ENCODE measurements at regions not wholly inside any gene's neighbourhood (a gene's known extent, or its start where the extent isn't known, plus 50 kb on each side); places are given as distances from the start of the nearest gene placed in this dataset.
A peak's percentile ranks its signal among the peaks of the same experiment; 100 is the strongest.

DNA sequence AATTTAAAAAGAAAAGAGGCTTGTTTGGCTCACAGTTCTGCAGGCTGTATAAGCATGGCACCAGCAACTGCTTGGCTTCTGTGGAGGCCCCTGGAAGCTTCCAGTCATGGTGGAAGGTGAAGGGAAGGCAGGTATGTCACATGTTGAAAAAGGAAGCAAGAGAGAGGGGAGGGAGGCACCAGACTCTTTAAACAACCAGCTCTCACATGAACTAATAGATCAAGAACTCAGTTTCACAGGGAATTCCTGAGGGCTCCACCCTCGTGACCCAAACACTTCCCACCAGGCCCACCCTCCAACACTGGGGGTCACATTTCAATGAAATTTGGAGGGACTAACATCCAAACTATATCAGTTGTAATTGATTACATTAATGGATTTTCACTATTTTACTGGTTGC is 127.9 kb upstream of the MLIP start:
- Histone ChIP-seq H3K4me3 (ENCODE audit: low read depth, low read length) (no peak overlapping the region), H3K36me3 (no peaks in the 10 kb centered on the region), H3K27ac (no peak overlapping the region), H3K27me3 (ENCODE audit: insufficient read depth, low read depth, severe bottlenecking) (peaks cover 13% of the 10 kb centered on the region), H3K9me3 (ENCODE audit: severe bottlenecking) (no peaks in the 10 kb centered on the region)
- TF ChIP-seq, protein P1, sequence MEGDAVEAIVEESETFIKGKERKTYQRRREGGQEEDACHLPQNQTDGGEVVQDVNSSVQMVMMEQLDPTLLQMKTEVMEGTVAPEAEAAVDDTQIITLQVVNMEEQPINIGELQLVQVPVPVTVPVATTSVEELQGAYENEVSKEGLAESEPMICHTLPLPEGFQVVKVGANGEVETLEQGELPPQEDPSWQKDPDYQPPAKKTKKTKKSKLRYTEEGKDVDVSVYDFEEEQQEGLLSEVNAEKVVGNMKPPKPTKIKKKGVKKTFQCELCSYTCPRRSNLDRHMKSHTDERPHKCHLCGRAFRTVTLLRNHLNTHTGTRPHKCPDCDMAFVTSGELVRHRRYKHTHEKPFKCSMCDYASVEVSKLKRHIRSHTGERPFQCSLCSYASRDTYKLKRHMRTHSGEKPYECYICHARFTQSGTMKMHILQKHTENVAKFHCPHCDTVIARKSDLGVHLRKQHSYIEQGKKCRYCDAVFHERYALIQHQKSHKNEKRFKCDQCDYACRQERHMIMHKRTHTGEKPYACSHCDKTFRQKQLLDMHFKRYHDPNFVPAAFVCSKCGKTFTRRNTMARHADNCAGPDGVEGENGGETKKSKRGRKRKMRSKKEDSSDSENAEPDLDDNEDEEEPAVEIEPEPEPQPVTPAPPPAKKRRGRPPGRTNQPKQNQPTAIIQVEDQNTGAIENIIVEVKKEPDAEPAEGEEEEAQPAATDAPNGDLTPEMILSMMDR (IDR thresholded peaks at IDR 0.05; ENCODE audit: low read depth, low read length), result no peak
- DNase-seq, result no peak

DNA sequence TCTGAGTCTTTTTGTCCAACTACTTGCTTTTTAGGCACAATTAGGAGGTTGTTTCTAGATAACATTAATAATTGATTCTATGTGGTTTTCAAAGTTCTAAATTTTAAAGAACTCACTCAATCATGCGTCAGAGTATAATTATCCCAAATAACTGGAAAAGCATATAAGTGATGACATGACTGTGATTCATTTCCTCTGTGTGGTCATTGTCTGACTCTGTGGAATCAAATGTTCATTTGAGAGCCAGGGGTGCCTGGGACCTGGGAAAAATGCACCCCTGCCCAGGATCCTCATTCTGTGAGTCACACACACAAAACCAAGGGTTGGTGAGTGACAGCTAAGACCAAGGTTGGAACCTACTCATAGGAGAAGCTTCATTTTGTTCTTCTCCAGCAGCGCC is 127.1 kb upstream of the MLIP start:
- TF ChIP-seq, protein P1 (IDR thresholded peaks at IDR 0.05; ENCODE audit: low read depth, low read length), result no peak
- no peak overlapping the region for H3K27ac ChIP-seq
- DNase-seq, result no peak

GRCh38 chr6:53984581-53984980 is 126.7 kb upstream of the MLIP start:
- H3K9me3 ChIP-seq (ENCODE audit: severe bottlenecking), result no peaks in the 10 kb centered on the region
- H3K27me3 ChIP-seq (ENCODE audit: insufficient read depth, low read depth, severe bottlenecking), result peaks cover 16% of the 10 kb centered on the region
- TF ChIP-seq, protein P1 (IDR thresholded peaks at IDR 0.05; ENCODE audit: low read depth, low read length), result no peak
- H3K27ac ChIP-seq, result no peak overlapping the region
- no peak overlapping the region for H3K4me3 ChIP-seq (ENCODE audit: low read depth, low read length)
- no peak for DNase-seq
- H3K36me3 ChIP-seq, result no peaks in the 10 kb centered on the region

More for the DNA sequence above, 127.1 kb upstream of the MLIP start:
- no peaks in the 10 kb centered on the region for H3K36me3 ChIP-seq
- H3K4me3 ChIP-seq (ENCODE audit: low read depth, low read length), result no peak overlapping the region
- no peaks in the 10 kb centered on the region for H3K9me3 ChIP-seq (ENCODE audit: severe bottlenecking)
- H3K27me3 ChIP-seq (ENCODE audit: insufficient read depth, low read depth, severe bottlenecking), result peaks cover 16% of the 10 kb centered on the region

GRCh38 chr6:53985366-53985765 is 125.9 kb upstream of the MLIP start:
- H3K36me3 ChIP-seq, result no peaks in the 10 kb centered on the region
- peaks cover 18% of the 10 kb centered on the region for H3K27me3 ChIP-seq (ENCODE audit: insufficient read depth, low read depth, severe bottlenecking)
- H3K27ac ChIP-seq, result no peak overlapping the region
- no peaks in the 10 kb centered on the region for H3K9me3 ChIP-seq (ENCODE audit: severe bottlenecking)
- DNase-seq, result no peak
- TF ChIP-seq, protein P1 (IDR thresholded peaks at IDR 0.05; ENCODE audit: low read depth, low read length), result no peak
- no peak overlapping the region for H3K4me3 ChIP-seq (ENCODE audit: low read depth, low read length)

DNA sequence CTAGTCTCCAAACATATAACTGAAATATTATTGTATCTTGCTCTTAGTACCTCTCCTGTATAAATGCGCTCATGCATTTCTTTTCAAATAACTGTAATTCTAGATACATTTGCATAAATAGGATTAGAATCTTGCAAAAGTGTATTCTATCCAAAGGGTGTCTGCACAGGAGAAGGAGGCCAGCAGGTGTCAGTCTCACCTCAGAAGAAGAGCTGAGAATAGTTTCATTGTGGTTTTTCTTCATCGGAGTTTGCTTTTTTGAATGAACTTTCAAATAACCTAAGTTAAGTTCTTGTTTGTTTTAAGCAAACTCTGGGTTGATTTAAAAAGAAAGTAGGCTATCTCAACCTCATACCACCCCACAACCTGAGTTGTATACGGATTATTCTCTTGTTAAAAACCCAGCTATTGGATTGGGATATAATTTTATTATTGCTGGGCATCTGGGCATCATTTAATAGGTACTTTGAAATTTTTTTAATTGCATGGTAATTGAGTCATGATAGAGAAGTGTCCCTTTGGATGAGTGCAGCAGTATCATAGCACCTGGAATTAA is 125.0 kb upstream of the MLIP start:
- Histone ChIP-seq H3K4me3 (ENCODE audit: low read depth, low read length) (no peak overlapping the region), H3K36me3 (no peaks in the 10 kb centered on the region), H3K9me3 (ENCODE audit: severe bottlenecking) (no peaks in the 10 kb centered on the region), H3K27ac (no peak overlapping the region), H3K27me3 (ENCODE audit: insufficient read depth, low read depth, severe bottlenecking) (peaks cover 20% of the 10 kb centered on the region)
- TF ChIP-seq, protein P1 (IDR thresholded peaks at IDR 0.05; ENCODE audit: low read depth, low read length), result peak; percentile 78
- peak; percentile 55 for DNase-seq
